Medulla oblongata (tissue), 1 donor: ENCODE measurements at regions not wholly inside any gene's neighbourhood (a gene's known extent, or its start where the extent isn't known, plus 50 kb on each side); places are given as distances from the start of the nearest gene placed in this dataset.
A peak's percentile ranks its signal among the peaks of the same experiment; 100 is the strongest.

Source experiments
- DNase-seq: peaks from one replicate; pipeline ENCODE4 v3.0.0-alpha.2; 2015; ENCODE audit errors: extremely low spot score

- DNase-seq: no peak
Observed at GRCh38 chr3:132900481-132900880, 137.7 kb upstream of the TMEM108 start.

DNA sequence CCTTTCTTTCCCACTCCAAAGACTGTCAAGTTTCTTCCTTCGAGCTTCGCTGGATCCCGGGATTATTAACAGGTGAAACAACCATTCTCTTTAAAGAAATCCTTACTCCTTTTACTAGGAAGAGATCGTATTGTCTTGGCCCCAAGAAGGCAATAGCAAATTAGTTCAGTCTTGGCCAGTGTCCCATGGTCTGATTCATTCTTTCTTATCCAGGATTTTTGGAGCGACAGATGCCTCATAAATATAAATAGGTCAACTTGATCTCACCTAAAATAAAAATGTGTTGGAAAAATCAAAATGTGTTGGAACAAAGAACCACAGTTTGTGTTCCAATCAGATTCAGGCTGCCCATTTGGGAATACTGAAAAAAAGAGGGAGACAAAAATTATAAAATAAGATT, 140.1 kb upstream of the TMEM108 start:
- DNase-seq: no peak

GRCh38 chr3:132892956-132893355, 145.2 kb upstream of the TMEM108 start:
- no peak for DNase-seq

- DNase-seq: no peak
Observed at GRCh38 chr3:132881756-132882409, 156.3 kb upstream of the TMEM108 start.

GRCh38 chr3:132880986-132881385, 157.2 kb upstream of the TMEM108 start:
- no peak for DNase-seq

DNA sequence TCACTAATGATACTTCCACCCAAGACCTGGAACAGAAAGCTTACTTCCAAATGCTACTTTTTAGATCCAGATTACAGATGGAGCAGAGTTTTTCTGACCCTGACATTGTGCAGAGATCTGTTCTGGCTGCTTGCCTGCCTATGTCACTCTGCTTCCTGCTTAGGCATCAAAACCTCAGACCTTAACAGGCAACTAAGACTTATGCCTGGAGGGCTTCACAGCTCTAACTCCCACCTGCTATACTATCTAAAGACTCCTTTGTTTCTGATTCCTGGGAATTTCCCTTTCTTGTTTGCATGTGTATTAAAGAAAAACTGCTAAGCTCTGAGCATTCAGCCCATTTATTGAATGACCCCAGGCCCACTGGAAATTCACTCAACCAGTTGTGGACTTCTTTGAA, 157.4 kb upstream of the NPHP3 start:
- DNase-seq: no peak

DNA sequence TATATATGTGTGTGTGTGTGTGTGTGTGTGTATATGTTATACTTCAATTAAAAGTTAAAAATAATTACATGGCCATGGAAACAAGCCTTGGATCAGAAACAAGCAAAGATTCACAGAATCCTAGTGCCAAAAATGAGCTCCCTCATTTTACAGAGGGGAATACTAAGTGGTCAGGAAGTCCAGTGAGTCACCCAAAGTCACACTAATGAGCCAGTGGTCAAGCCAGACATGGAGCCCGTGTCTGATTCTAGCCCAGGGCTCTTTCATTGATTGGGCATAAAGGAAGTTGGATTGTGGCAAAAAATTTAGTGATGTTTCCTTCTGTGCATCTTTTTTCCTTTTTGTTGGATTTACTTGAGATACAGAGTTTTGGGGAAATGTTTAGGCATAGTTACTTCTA, 152.5 kb upstream of the NPHP3 start:
- DNase-seq: no peak

DNA sequence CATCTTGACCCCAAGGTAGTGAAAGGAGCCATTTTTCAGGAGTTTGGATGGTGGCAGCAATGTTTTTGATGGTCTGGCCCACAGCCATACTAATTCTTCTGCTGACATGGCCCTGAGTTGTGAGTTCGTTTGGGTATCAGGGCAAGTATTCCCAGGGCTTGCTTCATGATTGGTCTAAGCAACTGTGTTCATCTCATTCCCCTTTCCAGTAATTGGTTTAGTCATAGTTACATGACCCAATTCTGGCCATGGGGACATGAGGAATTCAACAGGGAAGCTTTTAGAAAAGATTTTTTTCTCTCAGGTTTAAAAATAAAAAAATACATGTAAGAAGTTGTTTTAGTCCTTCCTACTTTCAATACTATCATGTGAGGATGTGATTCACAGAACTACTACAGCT, 150.5 kb upstream of the NPHP3 start:
- no peak for DNase-seq

DNA sequence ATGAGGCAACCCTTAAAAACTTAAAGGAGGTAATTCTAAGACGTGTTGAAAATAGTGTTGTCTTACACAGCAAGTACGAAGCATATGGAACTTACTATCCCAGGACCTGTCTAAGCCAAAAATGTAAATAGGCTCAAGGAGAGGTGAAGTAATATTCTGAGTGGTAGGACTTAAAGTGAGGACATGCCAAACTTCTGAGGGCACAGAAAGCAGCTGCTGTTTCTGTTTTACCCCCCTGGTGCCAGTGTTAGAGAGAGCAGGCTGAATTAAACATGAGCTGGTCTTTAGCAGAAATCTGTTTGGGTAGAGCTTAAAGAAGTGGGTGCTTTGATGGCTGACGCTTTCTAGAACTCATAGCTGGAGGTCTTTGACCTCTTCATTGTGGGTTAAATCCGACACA, 149.7 kb upstream of the NPHP3 start:
- DNase-seq: no peak

DNA sequence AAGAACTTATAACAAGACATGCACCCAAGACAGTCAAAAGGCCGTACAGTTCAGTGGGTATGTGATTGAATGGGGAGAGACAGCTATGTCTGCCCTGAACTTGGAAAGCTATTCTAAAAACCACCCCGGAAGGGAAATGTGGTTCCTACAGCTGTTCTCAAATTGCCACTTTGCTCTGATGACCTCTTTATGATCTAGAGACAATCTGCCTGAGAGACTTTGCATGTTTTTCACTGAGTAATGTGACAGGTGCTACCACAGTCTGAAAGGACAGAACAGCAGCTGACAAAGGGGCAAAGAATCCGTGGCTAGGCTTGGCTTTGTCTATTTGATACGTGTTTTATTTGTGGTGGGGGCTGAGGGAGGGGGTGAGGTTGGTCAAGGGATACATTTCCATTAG, 148.3 kb upstream of the NPHP3 start:
- DNase-seq: no peak

DNA sequence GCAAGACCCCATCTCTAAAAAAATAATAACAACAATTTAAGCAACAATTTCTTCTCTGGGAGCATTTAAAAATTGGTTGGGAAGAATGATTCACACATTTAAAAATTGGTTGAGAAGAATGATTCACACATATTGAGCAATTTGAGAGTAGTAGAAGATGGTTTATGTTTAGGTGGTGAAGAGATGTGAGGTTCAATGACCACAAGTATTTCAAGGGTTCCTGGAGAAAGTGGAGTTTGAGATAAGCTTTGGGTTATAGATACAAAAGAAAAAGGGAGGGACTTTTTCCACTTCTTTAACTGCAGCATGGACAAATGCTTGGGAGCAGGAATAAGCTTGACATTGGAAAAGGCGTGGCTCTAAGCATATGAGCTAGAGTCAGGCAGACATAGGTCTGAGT, 145.7 kb upstream of the NPHP3 start:
- no peak for DNase-seq

DNA sequence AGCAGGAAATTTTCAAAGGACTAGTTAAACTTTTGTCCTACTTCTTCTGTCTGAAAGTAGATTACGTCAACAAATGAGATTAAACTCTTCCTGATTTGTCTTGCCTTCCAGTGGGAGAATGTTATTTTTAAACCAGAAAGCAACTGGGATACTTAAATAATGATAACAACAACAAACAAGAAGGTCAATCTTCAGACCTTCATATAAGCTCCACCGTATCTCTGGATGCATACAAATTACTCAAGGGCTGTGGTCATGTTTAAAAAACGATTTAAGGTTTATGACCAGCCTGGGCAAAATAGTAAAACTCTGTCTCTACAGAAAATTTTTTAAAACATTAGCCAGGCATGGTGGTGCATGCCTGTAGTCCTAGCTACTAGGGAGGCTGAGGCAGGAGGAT, 145.3 kb upstream of the NPHP3 start:
- DNase-seq: no peak

DNA sequence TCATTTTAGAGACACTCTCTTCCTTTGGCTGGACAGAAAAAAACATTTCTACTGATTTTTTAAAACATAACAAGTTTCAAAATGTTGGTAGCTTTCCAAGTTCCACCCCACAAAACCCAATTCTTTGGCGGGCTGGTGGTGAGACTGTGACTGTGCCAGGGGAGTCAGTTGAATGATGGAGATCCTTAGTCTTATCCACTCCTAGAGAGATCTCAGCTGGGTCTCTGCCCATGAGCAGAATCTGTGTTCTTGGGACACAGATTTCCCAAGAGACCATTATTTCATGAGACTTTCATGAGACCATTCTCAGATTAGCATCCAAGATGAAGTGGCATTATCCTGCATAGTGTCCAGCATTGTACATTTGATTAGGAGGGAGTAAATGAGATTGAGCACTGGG, 135.1 kb upstream of the NPHP3 start:
- no peak for DNase-seq

DNA sequence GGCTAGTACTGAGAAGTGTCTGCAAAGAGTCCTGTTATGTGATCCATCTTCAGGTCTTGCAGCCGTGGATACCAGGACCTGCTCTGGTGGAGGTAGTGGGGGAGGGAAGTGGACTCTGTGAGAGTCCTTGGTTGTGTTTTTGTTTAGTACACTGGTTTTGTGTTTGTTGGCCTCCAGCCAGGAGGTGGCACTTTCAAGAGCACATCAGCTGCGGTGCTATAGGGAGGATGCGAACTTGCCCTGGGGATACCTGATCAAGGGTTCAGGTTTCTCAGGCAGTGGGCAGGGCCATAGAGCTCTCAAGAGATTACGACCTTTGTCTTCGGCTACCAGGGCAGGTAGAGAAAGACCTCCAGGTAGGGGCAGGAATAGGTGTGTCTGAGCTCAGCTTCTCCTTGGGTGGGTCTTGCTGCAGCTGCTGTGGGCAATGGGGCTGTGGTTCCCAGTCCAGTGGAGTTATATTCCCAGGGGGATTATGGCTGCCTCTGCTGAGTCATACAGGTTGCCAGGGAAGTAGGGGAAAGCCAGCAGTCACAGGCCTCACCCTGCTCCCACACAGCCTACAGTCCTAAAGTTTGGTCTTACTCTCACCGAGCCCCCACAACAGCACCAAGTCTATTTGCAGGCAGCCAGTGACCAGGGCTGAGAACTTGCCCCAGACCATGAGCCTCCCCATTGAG, 132.8 kb upstream of the NPHP3 start:
- no peak for DNase-seq

GRCh38 chr3:132847849-132848625, 125.8 kb upstream of the NPHP3 start:
- peak; percentile 11 for DNase-seq

DNA sequence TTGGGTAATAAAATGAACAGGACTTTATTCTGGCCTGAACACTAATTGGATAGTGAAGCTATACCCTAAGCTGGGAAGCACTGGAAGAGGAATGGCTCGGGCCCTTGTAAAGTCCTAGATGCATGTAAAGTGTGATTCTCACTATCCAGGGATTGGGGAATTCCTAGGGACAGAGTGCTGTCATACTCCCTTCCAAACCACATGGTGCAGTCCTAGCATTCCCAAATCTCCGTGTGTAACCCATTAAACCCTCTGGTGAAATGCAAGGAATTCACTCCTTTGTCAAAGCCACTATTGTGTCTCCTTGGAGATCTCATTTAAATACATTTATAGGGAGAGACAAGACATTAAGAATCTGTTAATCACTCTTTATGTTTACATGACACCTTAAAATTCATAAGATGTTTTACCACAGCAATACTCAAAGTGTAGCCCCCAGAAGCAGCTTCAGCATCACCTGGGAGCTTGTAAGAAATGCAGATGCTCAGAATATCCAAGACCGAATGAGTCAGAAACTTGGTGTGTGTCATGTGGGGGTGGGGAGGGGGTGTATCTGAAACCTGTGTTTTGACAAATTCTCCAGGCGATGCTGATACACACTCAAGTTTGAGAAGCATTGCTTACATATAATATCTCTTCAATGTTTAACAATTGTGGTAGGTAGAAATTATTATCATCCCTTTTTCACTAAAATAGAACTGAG, 121.8 kb upstream of the NPHP3 start:
- no peak for DNase-seq

- no peak for DNase-seq
Observed at GRCh38 chr3:132843349-132843748, 121.1 kb upstream of the NPHP3 start.

GRCh38 chr3:132841621-132842020, 119.4 kb upstream of the NPHP3 start:
- DNase-seq: no peak

DNA sequence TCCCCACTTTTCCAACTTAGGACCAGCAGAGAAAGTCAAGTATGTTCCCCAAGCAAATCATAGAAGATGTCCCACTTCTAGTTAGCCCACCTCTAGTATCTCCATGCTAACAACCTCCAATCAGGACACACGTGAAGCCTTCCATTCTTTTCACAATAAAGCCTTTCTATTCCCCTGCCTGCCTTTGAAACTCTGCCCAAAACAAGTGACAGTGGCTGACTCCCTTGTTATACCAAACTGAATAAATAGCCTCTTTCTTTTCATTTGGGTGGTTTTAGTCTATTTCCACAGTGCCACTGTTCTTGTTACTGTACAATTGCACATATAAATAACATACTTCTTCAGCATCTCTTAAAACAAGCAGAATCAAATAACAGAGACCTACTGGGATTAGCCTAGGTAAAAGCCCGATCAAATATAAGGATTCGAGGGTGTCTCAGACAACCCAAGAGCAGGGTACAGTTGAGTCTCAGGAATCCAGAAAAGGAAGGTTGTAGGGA, 118.0 kb upstream of the NPHP3 start:
- DNase-seq: peak; percentile 84

- no peak for DNase-seq
Observed at GRCh38 chr3:132838477-132838876, 116.3 kb upstream of the NPHP3 start.

DNA sequence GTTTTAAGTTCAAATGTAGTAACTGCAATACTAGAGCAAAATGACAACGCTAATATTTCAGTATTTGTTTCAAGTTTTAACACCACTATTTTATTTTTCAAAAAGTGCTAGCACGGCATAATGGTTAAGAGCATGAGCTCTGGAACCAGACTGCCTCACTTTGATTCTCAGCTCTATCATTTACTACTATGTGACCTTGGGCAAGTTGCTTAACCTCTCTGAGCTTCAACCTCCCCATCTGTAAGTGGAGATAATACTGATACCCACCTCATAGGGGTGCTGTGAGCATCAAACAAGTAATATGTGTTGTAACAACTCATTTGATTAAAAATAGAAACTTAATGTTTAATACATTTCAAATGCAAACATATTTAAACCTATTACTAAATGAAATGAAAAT, 115.4 kb upstream of the NPHP3 start:
- no peak for DNase-seq

DNA sequence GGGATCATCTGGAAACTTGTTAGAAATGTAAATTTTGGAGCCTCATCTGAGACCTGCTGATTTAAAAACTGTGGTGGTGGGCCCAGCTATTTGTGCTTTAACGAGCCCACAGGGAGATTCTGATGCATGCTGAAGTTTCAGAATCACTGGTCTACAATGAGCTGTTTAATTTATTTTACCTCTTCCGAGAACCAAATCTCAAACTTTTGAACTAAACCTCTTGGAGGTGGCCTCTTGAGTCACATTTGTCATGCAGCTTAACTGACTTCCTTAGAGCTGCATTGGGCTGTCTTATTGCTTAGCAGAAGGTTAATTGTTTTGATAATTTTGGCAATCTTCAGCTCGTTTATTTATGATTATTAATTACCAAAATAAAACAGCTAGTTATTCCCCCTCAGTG, 112.1 kb upstream of the NPHP3 start:
- DNase-seq: no peak
